GM19452 (cell line): ENCODE measurements at regions not wholly inside any gene's neighbourhood (a gene's known extent, or its start where the extent isn't known, plus 50 kb on each side); places are given as distances from the start of the nearest gene placed in this dataset.
A peak's percentile ranks its signal among the peaks of the same experiment; 100 is the strongest.
"Not testable (repeated sequence)": the region's sequence is repeated elsewhere in the genome, so short reads cannot be mapped to it uniquely, and the experiment has no call there.

Experiments used
- ATAC-seq: cut with Tn5 transposase; IDR thresholded peaks from one replicate; pipeline ENCODE4 v1.9.1; 2021; ENCODE audit not compliant: unreplicated experiment

DNA sequence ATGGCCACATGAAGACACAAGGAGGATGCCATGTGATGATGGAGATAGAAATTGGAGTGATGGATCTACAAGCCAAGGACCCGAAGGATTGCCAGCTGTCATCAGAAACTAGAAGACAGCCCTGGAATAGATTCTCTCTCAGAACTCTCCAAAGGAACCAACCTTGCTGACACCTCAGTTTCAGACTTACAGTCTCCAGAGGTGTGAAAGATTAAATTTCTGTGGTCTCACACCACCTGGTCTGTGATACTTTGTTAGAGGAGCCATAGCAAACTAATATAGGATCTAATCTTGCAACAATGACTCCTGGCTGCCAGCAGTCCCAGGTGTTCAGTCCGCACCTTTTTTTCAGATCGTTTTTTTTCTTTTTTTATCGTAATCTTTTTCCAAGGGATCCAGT is 647.3 kb upstream of the GHITM start:
- ATAC-seq = no peak

GRCh38 chr10:83512681-83513080 is 626.6 kb upstream of the GHITM start:
- ATAC-seq = no peak

DNA sequence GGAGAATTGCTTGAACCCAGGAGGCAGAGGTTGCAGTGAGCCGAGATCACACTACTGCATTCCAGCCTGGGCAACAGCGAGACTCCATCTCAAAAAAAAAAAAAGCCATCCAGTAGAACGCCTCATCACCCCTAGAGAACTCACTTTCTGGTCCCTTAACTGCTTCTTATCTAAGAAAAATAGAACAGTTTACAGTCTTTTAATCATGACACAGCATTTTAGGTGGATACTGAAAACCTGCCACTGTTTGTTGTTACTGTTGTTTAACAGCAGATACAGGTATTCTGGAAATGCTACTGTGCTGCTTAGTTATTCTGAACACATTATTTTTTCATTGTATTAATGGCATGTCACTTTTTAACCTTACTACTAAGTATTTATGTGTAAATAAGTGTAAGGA is 624.3 kb upstream of the GHITM start:
- no peak for ATAC-seq

GRCh38 chr10:83516788-83517187 is 622.5 kb upstream of the GHITM start:
- ATAC-seq = no peak

- ATAC-seq = no peak
Measured at GRCh38 chr10:83517456-83517855, 621.9 kb upstream of the GHITM start.

GRCh38 chr10:83518779-83519178 is 620.5 kb upstream of the GHITM start:
- ATAC-seq = no peak

DNA sequence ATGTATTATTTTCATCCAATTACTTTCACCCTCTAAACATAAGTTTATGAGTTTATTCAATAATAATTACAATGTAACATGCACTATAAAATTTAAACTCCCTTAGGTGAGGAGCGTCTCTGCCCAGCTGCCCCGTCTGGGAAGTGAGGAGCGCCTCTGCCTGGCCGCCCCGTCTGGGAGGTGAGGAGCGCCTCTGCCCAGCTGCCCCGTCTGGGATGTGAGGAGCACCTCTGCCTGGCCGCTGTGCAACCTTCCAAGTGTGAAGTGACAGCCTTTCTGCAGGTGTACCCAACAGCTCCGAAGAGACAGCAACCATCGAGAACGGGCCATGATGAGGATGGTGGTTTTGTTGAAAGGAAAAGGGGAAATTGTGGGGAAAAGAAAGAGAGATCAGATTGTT is 618.9 kb upstream of the GHITM start:
- not testable (repeated sequence) for ATAC-seq

- no peak for ATAC-seq
Measured at GRCh38 chr10:83522456-83522855, 616.9 kb upstream of the GHITM start.

GRCh38 chr10:83522881-83523386 is 616.4 kb upstream of the GHITM start:
- ATAC-seq = no peak

DNA sequence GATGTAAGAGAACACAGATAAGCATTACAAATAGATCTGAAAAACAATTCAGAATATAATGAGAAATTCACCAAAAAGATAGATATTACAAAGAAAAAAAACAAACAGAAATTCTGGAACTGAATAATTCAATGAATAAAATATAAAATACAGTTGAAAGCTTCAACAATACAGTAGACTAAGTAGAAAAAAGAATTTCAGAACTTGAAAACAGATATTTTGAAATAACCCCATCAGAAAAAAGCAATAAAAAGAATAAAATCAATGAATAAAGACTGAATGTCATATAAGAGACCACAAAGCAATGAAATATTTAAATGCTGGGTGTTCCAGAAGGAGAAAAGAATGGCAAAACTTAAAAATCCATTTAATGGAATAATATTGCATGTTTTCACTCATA is 611.4 kb upstream of the GHITM start:
- ATAC-seq = no peak

GRCh38 chr10:83533290-83533689 is 606.0 kb upstream of the GHITM start:
- peak; percentile 74 for ATAC-seq

- ATAC-seq = no peak
Measured at GRCh38 chr10:83536426-83536825, 602.9 kb upstream of the GHITM start.

DNA sequence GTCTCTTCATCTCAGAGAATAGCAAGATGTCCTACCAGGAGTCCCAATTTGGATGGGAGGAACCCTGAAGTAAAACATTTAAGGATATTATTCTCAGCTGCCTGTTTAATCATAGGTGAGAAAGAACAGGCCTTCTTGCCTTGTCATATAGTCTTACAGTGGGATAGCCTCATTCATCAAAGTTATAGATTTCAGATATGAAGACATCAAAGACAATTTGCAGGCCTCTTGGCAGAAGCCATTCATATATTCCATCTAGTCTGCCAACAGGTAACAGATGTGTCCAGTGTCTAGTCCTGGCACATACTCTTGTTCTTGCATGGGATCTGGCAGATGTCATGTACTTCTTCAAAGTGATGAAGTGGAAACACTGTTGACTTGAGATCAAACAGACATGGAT is 601.3 kb upstream of the GHITM start:
- no peak for ATAC-seq

GRCh38 chr10:83539528-83540308 is 599.6 kb upstream of the GHITM start:
- ATAC-seq = peak; percentile 56

DNA sequence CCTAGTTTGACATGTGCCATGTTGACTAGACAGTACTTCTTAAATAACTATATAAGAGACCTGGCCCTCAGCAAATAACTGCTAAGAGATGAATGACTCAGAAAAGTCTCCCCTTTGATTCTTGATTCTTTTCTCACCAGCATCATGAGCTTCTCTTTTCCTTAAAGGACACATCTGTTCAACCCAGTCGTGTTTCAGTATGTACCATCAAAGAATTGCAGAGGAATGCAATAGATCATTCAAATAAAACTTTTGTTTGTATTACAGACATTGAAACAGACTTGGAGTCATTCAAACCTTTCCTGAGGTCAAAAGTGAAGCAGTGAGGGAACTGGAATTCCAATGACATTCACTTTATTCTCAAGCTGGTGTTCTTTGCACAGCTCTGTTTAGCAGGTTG is 598.3 kb upstream of the GHITM start:
- no peak for ATAC-seq

DNA sequence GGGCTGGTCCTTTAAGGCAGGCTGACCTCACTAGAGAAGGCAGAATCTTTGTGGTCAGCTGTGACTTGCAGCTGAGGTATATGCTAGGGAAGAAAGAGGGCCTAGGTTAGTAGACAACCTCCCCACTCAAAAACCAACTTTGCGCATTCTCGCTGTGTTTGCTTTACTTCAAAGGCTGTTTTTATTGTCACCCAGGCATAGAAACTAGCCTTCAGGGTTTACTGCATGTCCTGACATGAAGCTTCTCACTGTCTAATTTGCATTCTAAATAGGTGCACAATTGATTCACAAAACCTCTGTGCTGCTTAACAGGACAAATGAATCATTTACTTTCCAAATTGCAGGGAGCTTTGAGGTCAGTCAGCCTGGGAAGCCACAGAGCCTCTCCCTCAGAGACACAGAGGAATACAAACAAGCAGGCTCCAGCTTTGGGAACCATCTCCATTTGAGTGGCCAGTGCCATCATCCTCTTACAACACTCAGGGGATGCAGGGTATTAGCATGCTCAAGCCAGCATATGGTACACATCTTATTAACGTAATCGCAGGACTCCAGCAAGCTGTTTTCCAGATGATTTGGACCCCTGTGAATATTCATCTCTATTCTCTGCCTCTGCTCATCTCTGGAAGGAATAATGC is 596.4 kb upstream of the GHITM start:
- peak; percentile 58 for ATAC-seq

DNA sequence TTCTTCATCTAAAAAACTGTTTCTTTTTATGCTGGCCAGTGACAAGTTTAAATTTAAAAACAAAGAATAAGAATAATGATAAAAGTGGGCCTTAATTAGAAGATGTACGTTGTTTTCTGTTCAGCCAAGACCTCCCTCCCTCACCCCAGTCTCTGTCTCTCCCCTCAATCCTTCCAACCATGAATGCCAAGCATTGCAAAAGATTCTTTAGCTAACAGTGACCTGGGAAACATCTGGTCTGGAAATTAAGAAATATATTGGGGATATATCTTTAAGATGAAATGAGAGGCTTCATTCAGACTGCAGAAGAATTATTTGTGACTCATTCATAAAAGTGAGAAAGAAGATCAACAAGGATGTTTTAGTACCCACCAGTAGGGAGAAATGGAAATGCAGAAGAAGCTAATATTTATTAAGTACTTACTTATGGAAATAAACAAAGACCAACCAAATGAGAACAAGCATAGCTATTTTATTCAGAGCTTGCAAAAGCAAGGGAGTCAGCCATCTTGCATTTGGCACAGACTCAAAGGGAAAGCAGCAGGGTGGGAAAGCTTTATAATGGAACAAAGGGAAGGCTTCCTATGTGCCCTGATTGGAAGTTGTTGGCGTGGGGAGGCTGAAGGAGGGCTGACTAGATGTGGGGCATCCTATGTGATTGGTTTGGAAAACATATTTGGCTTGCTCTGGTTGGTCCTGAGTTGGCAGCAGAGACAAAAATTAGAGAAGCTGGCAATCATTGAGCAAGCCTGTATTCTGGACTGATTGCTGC is 595.4 kb upstream of the GHITM start:
- ATAC-seq = no peak

DNA sequence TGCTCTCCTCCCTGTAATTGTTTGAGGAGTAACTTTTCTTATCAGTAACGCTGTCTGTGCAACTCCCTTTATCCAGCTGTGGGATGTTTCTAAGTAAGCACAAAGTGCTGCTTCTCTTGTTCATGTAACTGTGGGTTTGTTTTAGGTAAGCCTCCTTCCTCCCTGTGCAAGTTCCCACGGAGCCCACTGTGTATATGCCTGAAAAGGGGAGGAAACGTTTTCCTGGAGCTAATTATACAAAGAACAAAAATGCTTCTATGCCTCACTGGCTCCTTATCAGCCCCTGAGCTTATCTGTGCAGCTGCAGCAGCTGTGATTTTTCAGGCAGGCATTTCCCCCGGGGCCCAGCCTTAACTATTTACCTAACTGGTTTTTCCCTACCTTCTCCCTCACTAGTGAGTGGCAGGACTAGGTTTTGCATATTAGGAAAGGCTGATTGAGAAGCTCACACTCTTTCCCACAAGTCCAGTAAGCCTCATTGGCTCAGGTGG is 593.4 kb upstream of the GHITM start:
- ATAC-seq = no peak

GRCh38 chr10:83551190-83551589 is 588.1 kb upstream of the GHITM start:
- ATAC-seq = not testable (repeated sequence)

- no peak for ATAC-seq
Measured at GRCh38 chr10:83553366-83553765, 585.9 kb upstream of the GHITM start.

GRCh38 chr10:83555264-83555663 is 584.0 kb upstream of the GHITM start:
- ATAC-seq = peak; percentile 88

DNA sequence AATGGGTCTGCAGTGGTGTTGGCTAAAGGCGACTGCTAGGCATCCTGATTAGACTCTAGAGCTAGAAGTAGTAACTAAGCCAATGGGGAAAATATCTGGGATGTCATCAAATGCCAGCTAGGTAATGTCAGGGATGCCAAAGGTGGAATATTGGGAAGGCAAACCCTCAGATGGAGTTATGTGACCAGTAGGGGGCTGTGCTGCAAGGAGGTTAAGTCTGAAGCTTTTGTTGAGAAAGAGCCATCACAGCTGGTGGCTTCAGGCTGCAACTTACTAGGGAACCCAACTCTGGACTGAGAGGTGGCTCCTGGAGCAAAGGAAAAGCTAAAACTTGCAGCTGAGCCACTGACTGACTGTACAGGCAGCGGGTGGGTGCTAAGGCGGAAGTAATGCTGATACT is 576.9 kb upstream of the GHITM start:
- ATAC-seq = no peak
